Stimulated activated CD4-positive, alpha-beta T cell treated with anti-CD3 and anti-CD28 coated beads, TNF-alpha, amount 100 ng/mL, for 1 hour (primary cell): ENCODE measurements at regions not wholly inside any gene's neighbourhood (a gene's known extent, or its start where the extent isn't known, plus 50 kb on each side); places are given as distances from the start of the nearest gene placed in this dataset.

Experiments
- DNase-seq, 3 donors: peaks; one replicate each; pipeline ENCODE4 v3.0.0-alpha.2; 2020; ENCODE audit warnings: low read depth in 3 of 3, low spot score in 1 of 3

DNA sequence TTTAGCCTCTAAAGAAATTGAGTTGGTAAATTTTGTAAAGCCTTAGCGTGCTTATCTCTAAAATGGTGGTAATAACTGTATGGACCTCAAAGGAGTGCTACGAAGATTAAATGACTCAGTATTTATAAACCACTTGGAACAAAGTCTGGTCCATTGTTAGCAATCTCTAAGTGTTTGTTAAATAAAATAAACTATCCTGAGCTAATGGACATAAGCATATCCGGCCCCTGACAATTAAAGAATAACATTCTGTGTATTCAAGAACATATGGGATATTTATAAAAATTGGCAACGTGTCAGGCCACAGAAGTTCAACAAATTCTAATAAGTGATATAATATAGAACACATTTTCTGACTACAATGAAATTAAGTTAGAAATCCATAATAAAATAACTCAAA is 71.0 kb downstream of the MYEOV start:
- no peak for DNase-seq

DNA sequence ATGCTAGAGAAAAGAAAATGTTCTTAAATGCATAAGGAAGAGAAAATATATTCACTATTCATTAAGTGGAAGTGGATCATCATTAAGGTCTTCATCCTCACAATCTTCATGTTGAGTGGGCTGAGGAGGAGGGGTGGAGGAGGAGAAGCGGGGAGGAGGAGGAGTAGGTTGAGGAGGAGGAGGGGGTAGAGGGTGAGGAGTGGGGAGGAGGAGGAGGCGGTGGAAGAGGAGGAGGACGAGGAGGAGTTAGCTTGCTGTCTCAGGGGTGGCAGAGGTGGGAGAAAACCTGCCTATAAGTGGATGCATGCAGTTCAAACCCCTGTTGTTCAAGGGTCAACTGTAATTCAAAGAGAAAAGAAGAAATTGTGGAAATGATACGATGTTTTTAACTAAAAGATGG is 71.6 kb downstream of the MYEOV start:
- DNase-seq = no peak

DNA sequence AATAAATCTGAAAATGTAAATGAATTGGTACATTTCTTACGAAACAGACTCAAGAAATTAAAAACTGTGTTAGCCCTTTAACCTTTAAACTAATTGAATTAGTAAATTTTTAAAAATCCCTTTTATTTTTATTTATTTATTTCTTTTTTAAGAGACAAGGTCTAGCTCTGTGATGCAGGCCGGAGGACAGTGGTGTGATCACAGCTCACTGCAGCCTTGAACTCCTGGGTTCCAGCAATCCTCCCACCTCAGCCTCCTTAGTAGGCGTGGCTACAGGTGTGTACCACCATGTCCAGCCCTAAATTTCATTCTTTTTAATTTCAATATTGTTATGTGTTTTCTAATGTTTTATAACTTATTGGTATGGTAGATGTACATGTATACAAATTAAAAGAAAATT is 72.6 kb downstream of the MYEOV start:
- DNase-seq = no peak

GRCh38 chr11:69367211-69367964 is 73.4 kb downstream of the MYEOV start:
- no peak for DNase-seq

GRCh38 chr11:69368119-69368880 is 74.3 kb downstream of the MYEOV start:
- no peak for DNase-seq

DNA sequence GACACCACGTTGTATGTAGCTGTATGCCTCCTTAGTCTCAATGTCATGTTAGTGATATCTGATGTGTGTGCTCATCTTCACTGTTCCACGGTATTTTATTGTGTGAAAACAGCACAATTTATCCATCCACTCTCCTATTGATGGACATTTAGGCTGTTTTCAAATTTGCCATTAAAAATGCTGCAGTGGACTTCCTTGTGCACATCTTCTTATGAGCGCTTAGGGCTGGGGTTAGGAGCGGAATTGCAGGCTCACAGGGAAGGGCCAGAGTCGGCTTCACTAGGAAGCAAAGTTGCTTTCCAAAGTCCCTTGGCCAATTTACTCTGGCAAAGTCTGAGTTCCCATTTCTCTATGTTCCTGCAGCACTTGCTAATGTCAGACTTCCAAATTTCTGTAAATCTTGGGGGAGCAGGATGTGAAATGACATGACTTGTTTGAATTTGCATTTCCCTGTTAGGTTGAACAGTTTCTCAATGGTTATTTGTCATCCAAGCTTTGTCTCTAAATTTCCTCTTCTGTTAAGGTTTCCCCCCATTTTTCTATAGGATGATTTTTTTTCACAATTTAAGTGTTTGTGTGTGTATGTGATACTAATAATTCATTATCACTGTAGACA is 75.4 kb downstream of the MYEOV start:
- DNase-seq = no peak

- DNase-seq = no peak
These were observed 76.0 kb downstream of the MYEOV start for GRCh38 chr11:69369945-69370344.

DNA sequence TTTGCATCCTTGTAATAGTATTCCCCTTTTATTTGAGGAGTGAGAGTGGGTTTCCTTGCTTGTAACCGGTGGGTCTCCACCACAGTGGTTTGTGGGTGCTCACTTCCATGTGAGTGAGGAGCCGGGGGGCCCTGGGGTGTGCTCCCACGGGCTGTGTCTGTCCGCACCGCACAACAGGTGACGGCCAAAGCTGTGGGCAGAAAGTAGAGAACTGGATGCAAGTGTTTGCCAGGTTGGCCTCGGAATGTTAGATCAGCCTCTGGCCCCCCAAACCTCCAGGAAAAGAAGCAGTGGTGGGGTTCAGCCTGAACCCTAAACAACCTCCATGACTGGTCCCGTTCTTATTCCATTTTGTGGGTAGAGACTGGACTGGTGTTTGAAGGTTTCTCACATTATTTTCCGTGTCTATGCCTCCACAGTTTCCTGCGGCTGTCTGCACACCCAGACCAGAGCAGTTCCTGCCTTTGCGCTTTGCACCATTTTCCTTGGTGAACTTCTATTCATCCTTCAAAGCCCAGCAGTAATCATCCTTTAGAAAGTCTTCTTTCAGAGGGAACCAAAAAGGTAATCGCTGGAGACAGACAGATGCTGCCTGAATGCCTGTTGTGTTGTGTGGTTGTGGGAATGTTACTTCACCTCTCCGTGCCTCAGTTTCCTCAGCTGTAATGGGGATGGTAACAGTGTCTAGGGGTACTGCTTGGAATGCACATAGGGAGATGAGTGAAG is 77.2 kb downstream of the MYEOV start:
- DNase-seq = no peak

- DNase-seq = no peak
These were observed 78.0 kb downstream of the MYEOV start for GRCh38 chr11:69371731-69372588.

GRCh38 chr11:69372589-69373250 is 78.8 kb downstream of the MYEOV start:
- no peak for DNase-seq

DNA sequence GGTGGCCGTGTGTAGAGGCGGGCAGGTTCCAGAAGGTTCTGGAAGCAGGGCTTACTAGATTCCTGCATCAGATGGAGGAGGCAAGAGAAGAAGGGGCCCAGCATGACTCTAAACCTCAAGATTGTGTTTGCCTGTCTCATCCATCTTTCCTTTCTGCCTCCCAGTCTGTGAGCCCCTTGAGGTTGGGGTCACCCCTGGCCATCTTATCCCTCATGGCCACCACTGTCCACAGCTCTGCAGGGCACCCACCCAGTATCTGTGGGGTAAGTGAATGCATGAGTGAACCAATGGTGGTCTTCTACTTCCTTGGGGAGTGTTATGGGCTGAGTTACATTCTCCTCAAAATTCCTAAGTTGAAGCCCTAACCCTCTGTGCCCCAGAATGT is 79.3 kb downstream of the MYEOV start:
- no peak for DNase-seq

- DNase-seq = no peak
These were observed 80.4 kb downstream of the MYEOV start for GRCh38 chr11:69374110-69374945.

DNA sequence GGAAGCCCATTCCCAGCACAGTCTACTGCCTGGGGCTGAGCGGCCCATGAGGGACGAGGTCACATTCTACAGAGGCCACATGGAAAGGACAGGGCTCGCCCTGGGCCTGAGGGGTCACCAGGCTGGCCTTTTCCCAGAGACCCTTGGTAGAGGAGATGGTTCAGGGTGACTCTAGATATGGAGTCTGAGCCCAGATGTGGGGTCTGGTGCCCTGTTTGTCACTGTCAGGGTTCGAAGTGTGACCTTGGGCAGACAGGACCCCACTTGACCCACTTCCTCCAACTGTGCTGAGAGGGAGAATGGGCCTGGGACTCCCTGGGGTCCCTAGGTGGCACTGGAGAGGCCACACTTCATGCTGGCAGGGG is 81.0 kb downstream of the MYEOV start:
- no peak for DNase-seq

GRCh38 chr11:69375316-69376154 is 81.6 kb downstream of the MYEOV start:
- DNase-seq = no peak

GRCh38 chr11:69376155-69377028 is 82.4 kb downstream of the MYEOV start:
- DNase-seq = no peak

- no peak for DNase-seq
These were observed 83.3 kb downstream of the MYEOV start for GRCh38 chr11:69377029-69377952.
